Naive thymus-derived CD8-positive, alpha-beta T cell (primary cell): ENCODE measurements at regions not wholly inside any gene's neighbourhood (a gene's known extent, or its start where the extent isn't known, plus 50 kb on each side); places are given as distances from the start of the nearest gene placed in this dataset.

Experiments
- ATAC-seq, 2 donors: fragments of 150-1000 bp; cut with Tn5 transposase in 1 of 2; sonication (Bioruptor Pico), chemical (Tn5 transposase) in 1 of 2; 1 replicate in 1 of 2; 2 replicates in 1 of 2; pipeline ENCODE4 v1.10.0; 2021; ENCODE audit warnings: mild to moderate bottlenecking in 2 of 2, moderate library complexity in 2 of 2
- POLR2A ChIA-PET: fragments of 350-600 bp; sonication (Branson Sonifier 250); formaldehyde crosslinking; loops from one replicate; lab custom pipeline; 2021; ENCODE audit warnings: antibody characterized with exemption; lab: Charles Lee
- DNase-seq, 10 donors: peaks; one replicate each; pipeline versions ENCODE4 v3.0.0 to v3.0.0-alpha.2; 2020 to 2022
- H3K27ac Mint-ChIP-seq, 10 donors: one replicate each; pipeline ENCODE4 v1.8.0; 2020 to 2022; ENCODE audit warnings: mild to moderate bottlenecking in 10 of 10, mixed read lengths in 10 of 10, moderate library complexity in 4 of 10, inconsistent platforms in 1 of 10
- H3K27me3 Mint-ChIP-seq, 5 donors: one replicate each; pipeline ENCODE4 v1.8.0; 2021 to 2022; ENCODE audit warnings: mixed read lengths in 5 of 5
- H3K36me3 Mint-ChIP-seq, 3 donors: one replicate each; pipeline ENCODE4 v1.8.0; 2020 to 2022; ENCODE audit warnings: mixed read lengths in 3 of 3, mild to moderate bottlenecking in 2 of 3, inconsistent platforms in 1 of 3
- H3K4me1 Mint-ChIP-seq, 4 donors: one replicate each; pipeline ENCODE4 v1.8.0; 2021 to 2022; ENCODE audit warnings: mixed read lengths in 4 of 4
- H3K4me3 Mint-ChIP-seq, 10 donors: one replicate each; pipeline ENCODE4 v1.8.0; 2020 to 2022; ENCODE audit warnings: mild to moderate bottlenecking in 10 of 10, mixed read lengths in 10 of 10, moderate library complexity in 6 of 10, inconsistent platforms in 1 of 10
- H3K9me3 Mint-ChIP-seq, 9 donors: one replicate each; pipeline ENCODE4 v1.8.0; 2020 to 2022; ENCODE audit warnings: mixed read lengths in 9 of 9, mild to moderate bottlenecking in 3 of 9, inconsistent platforms in 1 of 9, moderate library complexity in 1 of 9

DNA sequence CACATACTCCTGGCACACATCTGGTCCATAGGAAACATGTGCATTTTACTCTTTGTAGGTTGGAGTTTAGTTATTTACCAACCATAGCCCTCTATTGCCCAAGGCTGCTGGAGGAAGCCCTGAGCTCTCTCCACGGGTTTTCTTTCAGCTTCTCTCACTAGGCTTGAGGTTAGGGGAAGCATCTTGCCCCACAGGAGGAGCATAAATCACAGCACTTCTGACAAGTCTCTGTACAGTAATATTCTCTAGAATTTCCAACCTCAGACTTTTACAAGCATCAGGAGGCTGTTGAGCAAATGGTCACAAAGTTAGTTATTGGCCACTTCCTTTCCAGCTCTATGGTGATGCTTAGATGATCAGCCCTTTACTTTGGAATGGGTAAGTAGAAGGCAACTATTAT lies 122.9 kb upstream of the GLI3 start:
- DNase-seq: no peak
- H3K36me3 Mint-ChIP-seq: peaks cover 0 to 12% (median 0%) of the 10 kb centered on the region in 3 donors
- no peaks in the 10 kb centered on the region for H3K27me3 Mint-ChIP-seq
- POLR2A ChIA-PET: no interaction called here
- H3K4me1 Mint-ChIP-seq: no peaks in the 10 kb centered on the region
- H3K27ac Mint-ChIP-seq: no peak overlapping the region
- H3K4me3 Mint-ChIP-seq: no peak overlapping the region
- peaks cover 6 to 32% (median 16%) of the 10 kb centered on the region in 9 donors for H3K9me3 Mint-ChIP-seq
- no peak for ATAC-seq

- Mint-ChIP-seq H3K9me3 (peaks cover 0 to 13% (median 1%) of the 10 kb centered on the region in 9 donors), H3K27ac (no peak overlapping the region), H3K27me3 (peaks cover 0 to 7% (median 0%) of the 10 kb centered on the region in 5 donors), H3K4me1 (no peaks in the 10 kb centered on the region), H3K4me3 (no peak overlapping the region), H3K36me3 (no peaks in the 10 kb centered on the region)
- DNase-seq (no peak), ATAC-seq (no peak)
- POLR2A ChIA-PET: no interaction called here
Observed at GRCh38 chr7:42351316-42351935, 114.4 kb upstream of the GLI3 start.

DNA sequence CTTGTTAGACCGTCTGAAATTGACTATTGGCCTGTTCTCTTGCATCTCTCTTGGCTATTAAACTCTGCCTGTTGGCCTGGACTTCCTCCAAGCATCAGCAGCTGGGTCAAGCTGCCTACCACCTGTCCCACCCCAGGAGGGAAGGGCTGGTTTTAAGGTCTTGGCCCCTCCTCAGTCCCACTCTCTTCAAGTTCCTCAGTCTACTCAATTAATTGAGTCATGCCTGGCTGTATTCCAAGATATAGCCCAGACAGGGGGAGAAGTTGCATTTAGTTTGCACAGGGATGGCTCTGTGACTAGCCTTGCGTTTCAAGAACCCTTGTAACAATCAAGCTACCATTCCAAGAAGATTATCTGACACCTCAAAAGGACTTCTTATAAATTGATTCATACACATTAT lies 113.8 kb upstream of the GLI3 start:
- POLR2A ChIA-PET: no interaction called here
- H3K27me3 Mint-ChIP-seq: peaks cover 0 to 7% (median 0%) of the 10 kb centered on the region in 5 donors
- H3K36me3 Mint-ChIP-seq: no peaks in the 10 kb centered on the region
- no peak overlapping the region for H3K4me3 Mint-ChIP-seq
- no peak overlapping the region for H3K27ac Mint-ChIP-seq
- no peak for ATAC-seq
- no peak for DNase-seq
- no peaks in the 10 kb centered on the region for H3K4me1 Mint-ChIP-seq
- H3K9me3 Mint-ChIP-seq: peaks cover 0 to 13% (median 1%) of the 10 kb centered on the region in 9 donors

DNA sequence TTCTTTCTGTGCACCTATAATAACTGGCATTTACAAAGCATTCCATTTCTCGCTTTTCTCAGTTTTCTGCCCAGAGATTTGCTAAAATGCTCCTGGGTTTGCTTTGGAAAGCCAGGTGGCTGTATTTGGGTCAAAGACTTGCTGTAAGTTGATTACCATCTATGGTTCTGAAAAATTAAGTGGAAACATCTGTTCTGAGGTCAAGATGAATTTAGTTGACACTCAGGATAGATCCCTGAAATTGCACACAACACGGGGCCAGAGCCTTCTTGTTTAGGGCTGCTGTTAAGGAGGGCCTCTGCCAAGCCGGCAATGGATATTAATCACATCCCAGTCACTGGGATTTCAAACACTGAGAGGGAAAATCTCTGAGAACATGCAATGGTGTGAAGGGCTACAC lies 111.6 kb upstream of the GLI3 start:
- no peak for DNase-seq
- no peak for ATAC-seq
- H3K9me3 Mint-ChIP-seq: peaks cover 0 to 13% (median 1%) of the 10 kb centered on the region in 9 donors
- no peaks in the 10 kb centered on the region for H3K4me1 Mint-ChIP-seq
- POLR2A ChIA-PET: no interaction called here
- H3K27ac Mint-ChIP-seq: no peak overlapping the region
- H3K4me3 Mint-ChIP-seq: no peak overlapping the region
- H3K36me3 Mint-ChIP-seq: no peaks in the 10 kb centered on the region
- H3K27me3 Mint-ChIP-seq: peaks cover 0 to 7% (median 0%) of the 10 kb centered on the region in 5 donors

DNA sequence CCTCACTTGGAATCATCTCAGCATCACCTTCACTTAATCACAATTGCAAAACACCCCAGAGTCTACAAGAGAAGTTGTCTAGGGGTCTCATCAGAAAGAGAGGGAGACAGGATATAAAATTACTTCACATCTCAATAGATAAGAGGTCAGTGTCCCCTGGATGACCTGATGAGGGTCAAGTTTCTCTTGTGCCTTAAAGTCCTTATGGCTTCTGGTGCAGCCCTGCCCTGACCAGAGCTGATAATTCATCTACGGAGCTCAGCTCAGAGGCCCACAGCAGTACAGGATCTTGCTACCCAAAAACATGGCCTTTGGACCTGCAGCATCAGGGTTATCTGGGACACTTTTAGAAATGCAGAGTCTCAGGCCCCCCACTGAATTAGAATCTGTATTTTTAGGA lies 111.1 kb upstream of the GLI3 start:
- DNase-seq (no peak), ATAC-seq (no peak)
- peaks cover 0 to 13% (median 1%) of the 10 kb centered on the region in 9 donors for H3K9me3 Mint-ChIP-seq
- H3K4me3 Mint-ChIP-seq: no peak overlapping the region
- H3K4me1 Mint-ChIP-seq: no peaks in the 10 kb centered on the region
- H3K36me3 Mint-ChIP-seq: no peaks in the 10 kb centered on the region
- no peak overlapping the region for H3K27ac Mint-ChIP-seq
- peaks cover 0 to 7% (median 1%) of the 10 kb centered on the region in 5 donors for H3K27me3 Mint-ChIP-seq
- POLR2A ChIA-PET: no interaction called here

GRCh38 chr7:42347616-42348015 lies 110.6 kb upstream of the GLI3 start:
- ATAC-seq (no peak), DNase-seq (no peak)
- Mint-ChIP-seq H3K36me3 (no peaks in the 10 kb centered on the region), H3K9me3 (peaks cover 0 to 10% (median 0%) of the 10 kb centered on the region in 9 donors), H3K4me1 (no peaks in the 10 kb centered on the region), H3K4me3 (no peak overlapping the region), H3K27me3 (peaks cover 0 to 7% (median 1%) of the 10 kb centered on the region in 5 donors), H3K27ac (no peak overlapping the region)
- POLR2A ChIA-PET: no interaction called here

- POLR2A ChIA-PET: no interaction called here
- Mint-ChIP-seq H3K4me1 (no peaks in the 10 kb centered on the region), H3K4me3 (no peak overlapping the region), H3K9me3 (peaks cover 0 to 4% (median 0%) of the 10 kb centered on the region in 9 donors), H3K36me3 (no peaks in the 10 kb centered on the region), H3K27ac (no peak overlapping the region), H3K27me3 (peaks cover 0 to 3% (median 1%) of the 10 kb centered on the region in 5 donors)
- DNase-seq (no peak), ATAC-seq (no peak)
Observed at GRCh38 chr7:42345478-42346299, 108.7 kb upstream of the GLI3 start.

GRCh38 chr7:42344198-42344755 lies 107.3 kb upstream of the GLI3 start:
- DNase-seq (no peak), ATAC-seq (no peak)
- H3K9me3 Mint-ChIP-seq: peaks cover 0 to 2% (median 0%) of the 10 kb centered on the region in 9 donors

GRCh38 chr7:42342381-42342780 lies 105.4 kb upstream of the GLI3 start:
- Mint-ChIP-seq H3K27me3 (peaks cover 0 to 3% (median 0%) of the 10 kb centered on the region in 5 donors), H3K36me3 (no peaks in the 10 kb centered on the region), H3K9me3 (peaks cover 0 to 2% (median 0%) of the 10 kb centered on the region in 9 donors), H3K27ac (no peak overlapping the region), H3K4me1 (no peaks in the 10 kb centered on the region), H3K4me3 (no peak overlapping the region)
- DNase-seq (no peak), ATAC-seq (no peak)
- POLR2A ChIA-PET: no interaction called here

More at GRCh38 chr7:42344198-42344755, 107.3 kb upstream of the GLI3 start:
- POLR2A ChIA-PET: no interaction called here
- Mint-ChIP-seq H3K36me3 (no peaks in the 10 kb centered on the region), H3K27me3 (peaks cover 0 to 3% (median 0%) of the 10 kb centered on the region in 5 donors), H3K4me1 (no peaks in the 10 kb centered on the region), H3K27ac (no peak overlapping the region), H3K4me3 (no peak overlapping the region)

- H3K4me3 Mint-ChIP-seq: no peak overlapping the region
- ATAC-seq: no peak
Observed at GRCh38 chr7:42340436-42340835, 103.4 kb upstream of the GLI3 start.

DNA sequence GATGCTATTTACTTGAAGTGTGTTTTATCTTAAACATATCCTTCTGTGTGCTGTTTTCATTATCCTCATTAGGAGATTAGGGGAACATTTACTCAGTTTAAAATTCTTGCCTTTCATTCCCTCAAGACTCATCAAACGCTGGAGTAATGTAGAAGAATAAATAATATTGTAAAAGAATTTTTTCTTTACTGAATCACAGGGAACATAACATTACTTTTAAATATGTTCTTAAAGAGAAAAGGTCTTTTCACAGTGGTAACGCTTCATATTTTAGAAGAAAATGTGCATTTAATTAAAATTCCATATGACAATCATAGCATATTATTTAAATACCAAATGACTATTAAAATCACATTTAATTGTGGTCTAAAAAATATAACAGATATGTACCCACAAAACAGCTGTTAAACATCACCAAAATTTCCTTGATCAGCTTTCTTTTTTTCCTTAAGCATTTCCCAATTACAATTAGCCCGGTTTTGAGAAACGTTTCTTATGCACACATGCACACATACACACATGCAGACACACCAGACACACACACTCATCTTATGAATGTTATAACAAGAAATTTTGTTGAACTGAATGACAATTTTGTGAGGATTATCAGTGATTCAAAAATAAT lies 102.0 kb upstream of the GLI3 start:
- no peak overlapping the region for H3K4me3 Mint-ChIP-seq
- H3K27ac Mint-ChIP-seq: no peak overlapping the region
- H3K4me1 Mint-ChIP-seq: no peaks in the 10 kb centered on the region
- H3K27me3 Mint-ChIP-seq: peaks cover 0 to 3% (median 0%) of the 10 kb centered on the region in 5 donors
- ATAC-seq (no peak), DNase-seq (no peak)
- peaks cover 0 to 13% (median 4%) of the 10 kb centered on the region in 9 donors for H3K9me3 Mint-ChIP-seq
- POLR2A ChIA-PET: no interaction called here
- no peaks in the 10 kb centered on the region for H3K36me3 Mint-ChIP-seq

More at GRCh38 chr7:42340436-42340835, 103.4 kb upstream of the GLI3 start:
- peaks cover 0 to 8% (median 0%) of the 10 kb centered on the region in 9 donors for H3K9me3 Mint-ChIP-seq
- POLR2A ChIA-PET: no interaction called here
- no peaks in the 10 kb centered on the region for H3K4me1 Mint-ChIP-seq
- peaks cover 0 to 3% (median 0%) of the 10 kb centered on the region in 5 donors for H3K27me3 Mint-ChIP-seq
- DNase-seq: no peak
- H3K36me3 Mint-ChIP-seq: no peaks in the 10 kb centered on the region
- peak overlapping the region in 1 of 10 donors; percentile 50 for H3K27ac Mint-ChIP-seq

GRCh38 chr7:42338231-42338915 lies 101.4 kb upstream of the GLI3 start:
- H3K9me3 Mint-ChIP-seq: peaks cover 0 to 13% (median 4%) of the 10 kb centered on the region in 9 donors
- no peaks in the 10 kb centered on the region for H3K36me3 Mint-ChIP-seq
- POLR2A ChIA-PET: no interaction called here
- no peak overlapping the region for H3K27ac Mint-ChIP-seq
- no peak overlapping the region for H3K4me3 Mint-ChIP-seq
- peaks cover 0 to under 1% (median 0%) of the 10 kb centered on the region in 5 donors for H3K27me3 Mint-ChIP-seq
- H3K4me1 Mint-ChIP-seq: no peaks in the 10 kb centered on the region
- ATAC-seq (no peak), DNase-seq (no peak)
